PC-3 (cell line): ENCODE measurements at regions not wholly inside any gene's neighbourhood (a gene's known extent, or its start where the extent isn't known, plus 50 kb on each side); places are given as distances from the start of the nearest gene placed in this dataset.
"Not testable (repeated sequence)": the region's sequence is repeated elsewhere in the genome, so short reads cannot be mapped to it uniquely, and the experiment has no call there.

Source experiments
- ATAC-seq: fragments of 200-7000 bp; cut with Tn5 transposase; 2 replicates; pipeline ENCODE4 v1.9.1; 2020; ENCODE audit warnings: mild to moderate bottlenecking, moderate library complexity
- BruUV-seq: library from RNA; stranded (reverse); fragments of 400-500 nt; replicated peaks from 2 replicates; lab custom pipeline; 2021; lab: Mats Ljungman, UMichigan
- CTCF ChIA-PET: fragments of 300-600 bp; sonication (Branson Sonifier 250); formaldehyde crosslinking; loops from one replicate; lab custom pipeline; 2022; ENCODE audit warnings: antibody characterized with exemption; lab: Charles Lee
- POLR2A ChIA-PET: fragments of 300-600 bp; sonication (Branson Sonifier 250); formaldehyde crosslinking; loops from one replicate; lab custom pipeline; 2022; ENCODE audit warnings: antibody characterized with exemption; ENCODE audit not compliant: unreplicated experiment; lab: Charles Lee
- DNase-seq: peaks from one replicate; pipeline ENCODE4 v3.0.0-alpha.2; 2015
- H2AFZ ChIP-seq: fragments of 300-600 bp; sonication (generic); 2 replicates; pipeline ENCODE4 v1.6.0; 2016; ENCODE audit warnings: antibody characterized with exemption, low read length
- H3F3A ChIP-seq: fragments of 300-600 bp; sonication (generic); one replicate; pipeline ENCODE4 v1.6.0; 2017; ENCODE audit warnings: antibody characterized with exemption, low read length, control low read depth, mild to moderate bottlenecking; ENCODE audit not compliant: unreplicated experiment
- H3K27ac ChIP-seq: fragments of 300-600 bp; sonication (generic); 2 replicates; pipeline ENCODE4 v1.5.1; 2016; ENCODE audit warnings: mild to moderate bottlenecking, low read length
- H3K27me3 ChIP-seq: fragments of 300-600 bp; sonication (generic); 2 replicates; pipeline ENCODE4 v1.6.1; 2016; ENCODE audit warnings: low read length, mixed read lengths
- H3K36me3 ChIP-seq: fragments of 300-600 bp; sonication (generic); 2 replicates; pipeline ENCODE4 v1.6.1; 2016; ENCODE audit warnings: low read depth, mixed run types, low read length, mixed read lengths
- H3K4me1 ChIP-seq: fragments of 300-600 bp; sonication (generic); 2 replicates; pipeline ENCODE4 v1.5.1; 2016; ENCODE audit warnings: low read length; ENCODE audit not compliant: insufficient read depth
- H3K4me2 ChIP-seq: fragments of 300-600 bp; sonication (generic); 2 replicates; pipeline ENCODE4 v1.6.0; 2016; ENCODE audit warnings: low read length
- H3K4me3 ChIP-seq: fragments of 300-600 bp; sonication (generic); 2 replicates; pipeline ENCODE4 v1.5.1; 2016; ENCODE audit warnings: mild to moderate bottlenecking, low read length, mixed read lengths
- H3K79me2 ChIP-seq: fragments of 300-600 bp; sonication (generic); 2 replicates; pipeline ENCODE4 v1.6.1; 2017; ENCODE audit warnings: low read length, mixed read lengths
- H3K9ac ChIP-seq: fragments of 300-600 bp; sonication (generic); 2 replicates; pipeline ENCODE4 v1.6.0; 2016; ENCODE audit warnings: mild to moderate bottlenecking, low read length
- H3K9me2 ChIP-seq: fragments of 300-600 bp; sonication (generic); replicated peaks from 2 replicates; pipeline ENCODE4 v1.6.1; 2016; ENCODE audit warnings: mixed run types, low read length, mixed read lengths
- H3K9me3 ChIP-seq: fragments of 300-600 bp; sonication (generic); 2 replicates; pipeline ENCODE4 v1.6.1; 2016; ENCODE audit warnings: low read length, mixed read lengths
- H4K20me1 ChIP-seq: fragments of 300-600 bp; sonication (generic); 2 replicates; pipeline ENCODE4 v1.6.1; 2016; ENCODE audit warnings: low read length, mixed read lengths
- CTCF ChIP-seq: fragments of 300-600 bp; sonication (generic); conservative IDR thresholded peaks from 2 replicates; pipeline ENCODE4 v1.5.1; 2017; ENCODE audit warnings: antibody characterized with exemption, low read depth, mild to moderate bottlenecking, low read length
- EZH2 ChIP-seq: fragments of 300-600 bp; sonication (generic); IDR thresholded peaks from one replicate; pipeline ENCODE4 v1.6.1; 2017; ENCODE audit warnings: antibody characterized with exemption, mild to moderate bottlenecking, low read length; ENCODE audit not compliant: unreplicated experiment
- EZH2phosphoT487 ChIP-seq: fragments of 300-600 bp; sonication (generic); IDR thresholded peaks from 2 replicates; pipeline ENCODE4 v1.6.1; 2018; ENCODE audit warnings: mild to moderate bottlenecking, antibody characterized with exemption, low read length, borderline replicate concordance
- intact Hi-C: fragments of 100-400 bp; cut with micrococcal nuclease; formaldehyde crosslinking; loops from 2 replicates; pipeline ENCODE4 v1.9.0; 2023

- intact Hi-C loops, result no loop called here
- Histone ChIP-seq H3K4me2 (no peak overlapping the region), H3K9me2 (no peaks in the 10 kb centered on the region), H4K20me1 (no peaks in the 10 kb centered on the region), H3K4me3 (no peak overlapping the region), H3K9ac (no peak overlapping the region), H3K4me1 (no peaks in the 10 kb centered on the region), H3K79me2 (no peaks in the 10 kb centered on the region), H3K9me3 (no peaks in the 10 kb centered on the region), H3K27ac (no peak overlapping the region), H2AFZ (no peak overlapping the region), H3K36me3 (no peaks in the 10 kb centered on the region), H3F3A (no peaks in the 10 kb centered on the region), H3K27me3 (peaks cover 26% of the 10 kb centered on the region; the same call in 1 of the 2 replicates)
- no peak for DNase-seq
- POLR2A ChIA-PET, result no interaction called here
- TF ChIP-seq CTCF, result no peak
- TF ChIP-seq EZH2phosphoT487, result no peak
- no peak for TF ChIP-seq EZH2
- no TSS peak for BruUV-seq
- CTCF ChIA-PET, result no interaction called here
- no peak for ATAC-seq
These were observed 282.8 kb upstream of the PROK2 start for GRCh38 chr3:72067721-72068120.

GRCh38 chr3:72065872-72066641, 281.1 kb upstream of the PROK2 start:
- Histone ChIP-seq H3K9me3 (no peaks in the 10 kb centered on the region), H4K20me1 (no peaks in the 10 kb centered on the region), H3K4me3 (no peak overlapping the region), H2AFZ (no peak overlapping the region), H3K4me1 (no peaks in the 10 kb centered on the region), H3K79me2 (no peaks in the 10 kb centered on the region), H3K27me3 (peaks cover 14% of the 10 kb centered on the region; the same call in 1 of the 2 replicates), H3K36me3 (no peaks in the 10 kb centered on the region), H3K9ac (no peak overlapping the region), H3K27ac (no peak overlapping the region), H3F3A (no peaks in the 10 kb centered on the region), H3K4me2 (no peak overlapping the region), H3K9me2 (no peaks in the 10 kb centered on the region)
- ChIA-PET POLR2A (no interaction called here), CTCF (no interaction called here)
- no TSS peak for BruUV-seq
- intact Hi-C loops, result no loop called here
- ATAC-seq (no peak), DNase-seq (no peak)
- no peak for TF ChIP-seq EZH2phosphoT487
- TF ChIP-seq EZH2, result no peak
- TF ChIP-seq CTCF, result no peak

- CTCF ChIA-PET, result no interaction called here
- POLR2A ChIA-PET, result no interaction called here
- TF ChIP-seq EZH2phosphoT487, result no peak
- TF ChIP-seq CTCF, result no peak
- TF ChIP-seq EZH2, result no peak
- Histone ChIP-seq H3K9ac (no peak overlapping the region), H3K27ac (no peak overlapping the region), H4K20me1 (no peaks in the 10 kb centered on the region), H3F3A (no peaks in the 10 kb centered on the region), H3K27me3 (peaks cover 14% of the 10 kb centered on the region; the same call in 1 of the 2 replicates), H2AFZ (no peak overlapping the region), H3K9me2 (no peaks in the 10 kb centered on the region), H3K4me2 (no peak overlapping the region), H3K4me1 (no peaks in the 10 kb centered on the region), H3K9me3 (no peaks in the 10 kb centered on the region), H3K36me3 (no peaks in the 10 kb centered on the region), H3K4me3 (no peak overlapping the region), H3K79me2 (no peaks in the 10 kb centered on the region)
- BruUV-seq, result no TSS peak
- DNase-seq (no peak), ATAC-seq (no peak)
- intact Hi-C loops, result no loop called here
These were observed 280.3 kb upstream of the PROK2 start for GRCh38 chr3:72065236-72065635.

GRCh38 chr3:72064727-72065126, 279.8 kb upstream of the PROK2 start:
- H3K79me2 ChIP-seq, H3F3A ChIP-seq, POLR2A ChIA-PET, H2AFZ ChIP-seq, H3K27ac ChIP-seq, H3K9ac ChIP-seq, H3K9me3 ChIP-seq, H3K4me2 ChIP-seq, H3K4me3 ChIP-seq, CTCF ChIA-PET, intact Hi-C loops, H3K4me1 ChIP-seq, ATAC-seq, H3K9me2 ChIP-seq, H4K20me1 ChIP-seq, DNase-seq, H3K36me3 ChIP-seq, BruUV-seq: not testable (repeated sequence)
- peaks cover 14% of the 10 kb centered on the region; the same call in 1 of the 2 replicates for H3K27me3 ChIP-seq
